Gastrocnemius medialis (tissue), 4 donors: ENCODE measurements at regions not wholly inside any gene's neighbourhood (a gene's known extent, or its start where the extent isn't known, plus 50 kb on each side); places are given as distances from the start of the nearest gene placed in this dataset.
A peak's percentile ranks its signal among the peaks of the same experiment; 100 is the strongest.
"Not testable (repeated sequence)": the region's sequence is repeated elsewhere in the genome, so short reads cannot be mapped to it uniquely, and the experiment has no call there.

Experiments
- ATAC-seq, 2 donors: fragments of 150-250 bp; one replicate each; pipeline ENCODE4 v1.9.1; 2016
- DNase-seq, 2 donors: peaks; one replicate each; pipeline ENCODE4 v3.0.0-alpha.2; 2019
- H3K27ac ChIP-seq, 4 donors: fragments of 200-600 bp; sonication (generic); 1 replicate in 1 of 4; 2 replicates in 3 of 4; pipeline ENCODE4 v1.5.1; 2016 to 2018; ENCODE audit warnings: mild to moderate bottlenecking in 2 of 4, moderate library complexity in 1 of 4
- H3K27me3 ChIP-seq, 3 donors: fragments of 200-600 bp; sonication (generic) in 2 of 3; 1 replicate in 1 of 3; 2 replicates in 2 of 3; pipeline versions ENCODE4 v1.5.1 to v1.6.0; 2016 to 2019; ENCODE audit warnings: mild to moderate bottlenecking in 1 of 3, moderate library complexity in 1 of 3
- H3K36me3 ChIP-seq, 2 donors: fragments of 200-600 bp; sonication (generic) in 1 of 2; one replicate each; pipeline ENCODE4 v1.5.1; 2017 to 2018
- H3K4me1 ChIP-seq, 2 donors: fragments of 200-600 bp; sonication (generic) in 1 of 2; one replicate each; pipeline ENCODE4 v1.5.1; 2016 to 2017; ENCODE audit warnings: mild to moderate bottlenecking in 2 of 2
- H3K4me3 ChIP-seq, 4 donors: fragments of 200-600 bp; sonication (generic) in 3 of 4; 1 replicate in 1 of 4; 2 replicates in 3 of 4; pipeline ENCODE4 v1.5.1; 2016 to 2019; ENCODE audit warnings: mild to moderate bottlenecking in 2 of 4
- H3K9me3 ChIP-seq, 3 donors: fragments of 200-600 bp; sonication (generic) in 2 of 3; 1 replicate in 1 of 3; 2 replicates in 2 of 3; pipeline ENCODE4 v1.5.1; 2016 to 2019
- CTCF ChIP-seq, 5 experiments: fragments of 450-650 bp in 3 of 5; fragments of 200-600 bp in 2 of 5; sonication (generic) in 2 of 5; IDR thresholded peaks in 4 of 5; conservative IDR thresholded peaks in 1 of 5; 1 replicate in 4 of 5; 2 replicates in 1 of 5; pipeline ENCODE4 v1.5.1; 2016 to 2019; ENCODE audit warnings: antibody characterized with exemption in 5 of 5, mild to moderate bottlenecking in 3 of 5, moderate library complexity in 3 of 5
- POLR2A ChIP-seq, 2 donors: fragments of 450-650 bp; IDR thresholded peaks; one replicate each; pipeline ENCODE4 v1.6.1; 2017; ENCODE audit warnings: antibody characterized with exemption in 2 of 2, mild to moderate bottlenecking in 2 of 2, moderate library complexity in 2 of 2
- in situ Hi-C, 4 donors: fragments of 200-750 bp; cut with MboI; loops; one replicate each; pipeline versions ENCODE4 v1.15.0 to v1.8.0; 2017; ENCODE audit warnings: low sequenced_read_pairs in 4 of 4
- intact Hi-C: fragments of 100-400 bp; cut with DNase I; formaldehyde crosslinking; loops from one replicate; pipeline ENCODE4 v1.15.1; 2023; ENCODE audit warnings: low total_unique reads

GRCh38 chr5:99033014-99033900 is 104.5 kb upstream of the CHD1 start:
- H3K27ac ChIP-seq, result peak overlapping the region; percentile 17 to 52 (median 39)
- H3K36me3 ChIP-seq, result no peaks in the 10 kb centered on the region
- peak overlapping the region; percentile 12 to 39 (median 26) for H3K4me3 ChIP-seq
- ATAC-seq (peak in 1 of 2 donors; percentile 36), DNase-seq (no peak)
- in situ Hi-C loops (loop anchor here in 2 of 4 donors (5.0 to 10.0 kb wide), 2 partner anchors 126 to 258 kb away; partner anchors contain the start of gene RGMB (in 1 of the 2)), intact Hi-C loops (no loop called here)
- no peaks in the 10 kb centered on the region for H3K9me3 ChIP-seq
- no peaks in the 10 kb centered on the region for H3K27me3 ChIP-seq
- peaks cover 0 to 4% of the 10 kb centered on the region in 2 donors for H3K4me1 ChIP-seq
- no peak for TF ChIP-seq POLR2A (IDR thresholded peaks at IDR 0.05)
- no peak for TF ChIP-seq CTCF (IDR thresholded peaks at IDR 0.05 in 4 of 5, conservative IDR thresholded peaks at IDR 0.05 in 1 of 5)

- H3K27ac ChIP-seq, result peak overlapping the region; percentile 17 to 52 (median 39)
These were observed 103.6 kb upstream of the CHD1 start for GRCh38 chr5:99032234-99033013.

DNA sequence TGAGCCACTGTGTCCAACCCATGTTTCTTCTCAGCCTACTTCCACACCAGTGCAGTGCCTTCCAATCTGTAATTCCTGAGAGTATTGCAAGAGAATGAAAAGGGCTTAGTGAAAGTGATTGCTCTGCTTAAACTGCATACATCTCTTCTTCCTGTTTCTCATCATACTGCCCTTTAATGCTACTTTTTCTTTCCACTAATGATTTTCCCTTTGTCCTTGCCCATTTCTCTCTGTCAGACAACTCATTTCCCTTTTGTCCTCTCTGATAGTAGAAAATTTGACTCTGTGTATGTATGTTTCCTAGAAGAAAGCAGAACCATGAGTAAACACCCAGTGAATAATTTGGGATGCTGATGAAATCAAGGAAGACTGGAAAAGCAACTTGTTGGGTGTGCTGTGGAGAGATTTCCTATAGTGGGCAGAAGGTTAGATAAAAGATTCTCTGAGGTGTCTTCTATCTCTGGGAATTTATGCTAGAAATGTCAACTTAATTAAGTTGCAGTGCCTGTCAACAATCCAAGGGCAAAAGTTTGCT is 102.2 kb upstream of the CHD1 start:
- DNase-seq (no peak), ATAC-seq (no peak)
- Histone ChIP-seq H3K36me3 (no peaks in the 10 kb centered on the region), H3K4me1 (peaks cover 0 to 4% of the 10 kb centered on the region in 2 donors), H3K4me3 (no peak overlapping the region), H3K9me3 (no peaks in the 10 kb centered on the region), H3K27me3 (no peaks in the 10 kb centered on the region), H3K27ac (no peak overlapping the region)
- intact Hi-C loops (no loop called here), in situ Hi-C loops (loop anchor here in 2 of 4 donors (5.0 to 10.0 kb wide), 2 partner anchors 124 to 256 kb away; partner anchors contain the start of gene RGMB (in 1 of the 2))
- no peak for TF ChIP-seq CTCF (IDR thresholded peaks at IDR 0.05 in 4 of 5, conservative IDR thresholded peaks at IDR 0.05 in 1 of 5)
- no peak for TF ChIP-seq POLR2A (IDR thresholded peaks at IDR 0.05)

More at GRCh38 chr5:99032234-99033013, 103.6 kb upstream of the CHD1 start:
- Histone ChIP-seq H3K9me3 (no peaks in the 10 kb centered on the region), H3K4me3 (peak overlapping the region in 2 of 4 donors; percentile 12 to 39), H3K27me3 (no peaks in the 10 kb centered on the region), H3K36me3 (no peaks in the 10 kb centered on the region), H3K4me1 (peaks cover 0 to 4% of the 10 kb centered on the region in 2 donors)
- in situ Hi-C loops, result loop anchor here in 2 of 4 donors (5.0 to 10.0 kb wide), 2 partner anchors 125 to 258 kb away; partner anchors contain the start of gene RGMB (in 1 of the 2)
- intact Hi-C loops, result loop anchor here (1.0 kb wide), 1 partner anchor 126 kb away; no protein-coding TSS in a partner anchor
- DNase-seq (peak; percentile 27 to 36), ATAC-seq (peak; percentile 83 to 89)
- TF ChIP-seq CTCF (IDR thresholded peaks at IDR 0.05 in 4 of 5, conservative IDR thresholded peaks at IDR 0.05 in 1 of 5) (peak; percentile 51 to 74 (median 67)), POLR2A (IDR thresholded peaks at IDR 0.05) (no peak)

DNA sequence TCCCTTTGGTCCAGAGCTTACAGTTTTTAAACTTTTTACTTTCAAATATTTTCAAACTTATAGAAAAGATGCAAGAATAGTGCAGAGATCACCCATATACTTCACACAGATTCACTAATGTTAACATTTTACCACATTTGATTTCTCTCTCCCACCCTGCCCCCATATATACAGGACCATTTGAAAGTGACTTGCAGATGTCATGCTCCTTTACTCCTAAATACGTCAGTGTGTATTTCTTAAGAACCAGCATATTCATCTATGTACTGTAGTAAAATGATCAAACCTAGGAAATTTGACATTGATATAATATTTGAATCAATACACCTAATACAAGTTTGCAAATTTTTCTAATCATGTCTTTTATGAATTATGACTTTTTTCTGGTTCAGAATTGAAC is 100.4 kb upstream of the CHD1 start:
- TF ChIP-seq CTCF (IDR thresholded peaks at IDR 0.05 in 4 of 5, conservative IDR thresholded peaks at IDR 0.05 in 1 of 5), result no peak
- Histone ChIP-seq H3K4me3 (no peak overlapping the region), H3K27me3 (no peaks in the 10 kb centered on the region), H3K4me1 (peaks cover 0 to 4% of the 10 kb centered on the region in 2 donors), H3K9me3 (no peaks in the 10 kb centered on the region), H3K36me3 (no peaks in the 10 kb centered on the region), H3K27ac (no peak overlapping the region)
- in situ Hi-C loops (loop anchor here in 2 of 4 donors (5.0 kb wide), 2 partner anchors 122 to 127 kb away; no protein-coding TSS in a partner anchor), intact Hi-C loops (no loop called here)
- DNase-seq (no peak), ATAC-seq (no peak)

DNA sequence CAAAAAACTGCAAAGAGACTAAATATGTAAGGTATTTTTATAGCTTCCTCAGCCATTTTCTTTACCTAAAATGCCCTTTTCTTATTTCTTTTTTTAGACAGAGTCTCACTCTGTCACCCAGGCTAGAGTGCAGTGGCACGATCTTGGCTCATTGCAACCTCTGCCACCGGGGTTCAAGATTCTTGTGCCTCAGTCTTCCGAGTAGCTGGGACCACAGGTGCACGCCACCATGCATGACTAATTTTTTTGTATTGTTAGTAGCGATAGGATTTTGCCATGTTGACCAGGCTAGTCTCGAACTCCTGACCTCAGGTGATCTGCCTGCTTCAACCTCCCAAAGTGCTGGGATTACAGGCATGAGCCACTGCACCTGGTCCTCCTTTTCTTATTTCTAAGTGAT is 99.4 kb upstream of the CHD1 start:
- H3K4me3 ChIP-seq, H3K4me1 ChIP-seq, intact Hi-C loops, H3K27me3 ChIP-seq, ATAC-seq, H3K36me3 ChIP-seq, H3K9me3 ChIP-seq, H3K27ac ChIP-seq, DNase-seq: not testable (repeated sequence)
- in situ Hi-C loops, result loop anchor here in 2 of 4 donors (5.0 kb wide), 2 partner anchors 121 to 126 kb away; no protein-coding TSS in a partner anchor
